Neural cell (in vitro differentiated cells): ENCODE measurements at regions not wholly inside any gene's neighbourhood (a gene's known extent, or its start where the extent isn't known, plus 50 kb on each side); places are given as distances from the start of the nearest gene placed in this dataset.
"Not testable (repeated sequence)": the region's sequence is repeated elsewhere in the genome, so short reads cannot be mapped to it uniquely, and the experiment has no call there.

Experiments used
- H2AFZ ChIP-seq: fragments of 200-600, 300-800 bp; sonication (generic), shearing (Covaris generic); 2 replicates; pipeline ENCODE4 v1.6.0; 2014; ENCODE audit warnings: low read depth, mild to moderate bottlenecking, antibody characterized with exemption, low read length, moderate library complexity
- H3F3A ChIP-seq: fragments of 200-600 bp; shearing (Covaris generic); 2 replicates; pipeline ENCODE4 v1.6.1; 2016; ENCODE audit warnings: mild to moderate bottlenecking, moderate library complexity, mixed read lengths, antibody characterized with exemption, low read length; ENCODE audit not compliant: insufficient read depth, poor library complexity, severe bottlenecking
- H3K27ac ChIP-seq: fragments of 200-600, 300-800 bp; sonication (generic), shearing (Covaris generic); 2 replicates; pipeline ENCODE4 v1.5.1; 2014; ENCODE audit warnings: mild to moderate bottlenecking, low read length, moderate library complexity
- H3K27me3 ChIP-seq: fragments of 300-800, 200-600 bp; sonication (generic), shearing (Covaris generic); 2 replicates; pipeline ENCODE4 v1.6.0; 2014; ENCODE audit warnings: mild to moderate bottlenecking, low read depth, low read length, moderate library complexity; ENCODE audit not compliant: insufficient read depth
- H3K36me3 ChIP-seq: fragments of 300-800, 200-600 bp; sonication (generic), shearing (Covaris generic); 2 replicates; pipeline ENCODE4 v1.5.1; 2014; ENCODE audit warnings: mild to moderate bottlenecking, antibody characterized with exemption, low read length, moderate library complexity; ENCODE audit not compliant: insufficient read depth
- H3K4me2 ChIP-seq: fragments of 300-800, 200-600 bp; sonication (generic), shearing (Covaris generic); 2 replicates; pipeline ENCODE4 v1.6.0; 2014; ENCODE audit warnings: mild to moderate bottlenecking, low read length
- H3K4me3 ChIP-seq: fragments of 300-800, 200-600 bp; sonication (generic), shearing (Covaris generic); 2 replicates; pipeline ENCODE4 v1.5.1; 2014; ENCODE audit warnings: mild to moderate bottlenecking, low read length, moderate library complexity
- H3K79me2 ChIP-seq: fragments of 200-600 bp; shearing (Covaris generic); replicated peaks from 2 replicates; pipeline ENCODE4 v1.6.0; 2014; ENCODE audit warnings: mild to moderate bottlenecking, low read length, moderate library complexity; ENCODE audit not compliant: insufficient read depth
- H3K9ac ChIP-seq: fragments of 300-800, 200-600 bp; sonication (generic), shearing (Covaris generic); 2 replicates; pipeline ENCODE4 v1.6.1; 2016; ENCODE audit warnings: mild to moderate bottlenecking, low read length, mixed read lengths
- H3K9me2 ChIP-seq: fragments of 200-600 bp; shearing (Covaris generic); 2 replicates; pipeline ENCODE4 v1.6.1; 2016; ENCODE audit warnings: mild to moderate bottlenecking, low read length, mixed read lengths; ENCODE audit not compliant: insufficient read depth
- H3K9me3 ChIP-seq: fragments of 200-600, 300-800 bp; sonication (generic), shearing (Covaris generic); 2 replicates; pipeline ENCODE4 v1.6.1; 2016; ENCODE audit warnings: mild to moderate bottlenecking, mixed run types, low read length, moderate library complexity, mixed read lengths
- H4K20me1 ChIP-seq: fragments of 200-600 bp; shearing (Covaris generic); 2 replicates; pipeline ENCODE4 v1.6.1; 2016; ENCODE audit warnings: mild to moderate bottlenecking, mixed run types; ENCODE audit not compliant: insufficient read depth
- EP300 ChIP-seq: fragments of 450-650 bp; conservative IDR thresholded peaks from 2 replicates; pipeline ENCODE4 v1.6.1; 2014; ENCODE audit warnings: antibody characterized with exemption, mild to moderate bottlenecking, moderate library complexity; ENCODE audit not compliant: poor library complexity, severe bottlenecking
- EZH2 ChIP-seq: fragments of 200-600, 300-800 bp; shearing (Covaris generic), sonication (generic); IDR thresholded peaks from 2 replicates; pipeline ENCODE4 v1.6.1; 2014; ENCODE audit warnings: antibody characterized with exemption, low read length, borderline replicate concordance, mild to moderate bottlenecking; ENCODE audit not compliant: insufficient read depth, poor library complexity, severe bottlenecking
- MXI1 ChIP-seq: fragments of 450-650 bp; conservative IDR thresholded peaks from 2 replicates; pipeline ENCODE4 v1.6.1; 2014; ENCODE audit warnings: antibody characterized with exemption, mild to moderate bottlenecking; ENCODE audit not compliant: poor library complexity, severe bottlenecking
- POLR2AphosphoS5 ChIP-seq: IDR thresholded peaks from 2 replicates; pipeline ENCODE4 v1.6.1; 2012
- RAD21 ChIP-seq: fragments of 450-650 bp; conservative IDR thresholded peaks from 2 replicates; pipeline ENCODE4 v1.6.1; 2014; ENCODE audit warnings: antibody characterized with exemption, mild to moderate bottlenecking, moderate library complexity
- SMC3 ChIP-seq: fragments of 450-650 bp; conservative IDR thresholded peaks from 2 replicates; pipeline ENCODE4 v1.6.1; 2014; ENCODE audit warnings: antibody characterized with exemption, mild to moderate bottlenecking, moderate library complexity; ENCODE audit not compliant: poor library complexity
- TAF1 ChIP-seq: IDR thresholded peaks from 2 replicates; pipeline ENCODE4 v1.6.1; 2012; ENCODE audit warnings: low read depth
- TF ChIP-seq, protein P1 (sequence below): fragments of 450-650 bp; IDR thresholded peaks from 2 replicates; pipeline ENCODE4 v1.5.1; 2014; ENCODE audit warnings: antibody characterized with exemption, mild to moderate bottlenecking, moderate library complexity; ENCODE audit not compliant: poor library complexity, severe bottlenecking
- TF ChIP-seq, protein P2 (sequence below): IDR thresholded peaks from 2 replicates; pipeline ENCODE4 v1.6.1; 2012; ENCODE audit warnings: borderline replicate concordance

DNA sequence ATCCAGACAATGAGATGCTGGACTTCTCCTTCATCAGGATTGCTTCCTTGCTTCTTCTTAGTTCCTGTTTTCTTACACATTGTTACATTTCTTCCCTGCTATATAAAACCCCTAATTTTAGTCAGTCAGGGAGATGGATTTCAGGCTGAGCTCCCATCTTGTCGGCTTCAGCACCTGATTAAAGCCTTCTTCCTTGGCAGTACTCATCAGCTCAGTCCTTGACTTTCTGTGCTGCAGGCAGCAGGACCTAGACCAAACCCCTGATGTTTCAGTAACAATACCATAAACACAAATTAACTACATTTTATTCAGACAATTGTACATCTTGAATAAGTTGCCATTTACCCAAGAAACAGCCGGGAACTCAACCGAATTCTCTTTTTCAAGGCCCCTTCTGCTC, 156.4 kb upstream of the RREB1 start:
- H3K9ac ChIP-seq = no peak overlapping the region
- H3K36me3 ChIP-seq = no peaks in the 10 kb centered on the region
- TF ChIP-seq RAD21 (no peak), EZH2 (no peak)
- TF ChIP-seq, protein P1, sequence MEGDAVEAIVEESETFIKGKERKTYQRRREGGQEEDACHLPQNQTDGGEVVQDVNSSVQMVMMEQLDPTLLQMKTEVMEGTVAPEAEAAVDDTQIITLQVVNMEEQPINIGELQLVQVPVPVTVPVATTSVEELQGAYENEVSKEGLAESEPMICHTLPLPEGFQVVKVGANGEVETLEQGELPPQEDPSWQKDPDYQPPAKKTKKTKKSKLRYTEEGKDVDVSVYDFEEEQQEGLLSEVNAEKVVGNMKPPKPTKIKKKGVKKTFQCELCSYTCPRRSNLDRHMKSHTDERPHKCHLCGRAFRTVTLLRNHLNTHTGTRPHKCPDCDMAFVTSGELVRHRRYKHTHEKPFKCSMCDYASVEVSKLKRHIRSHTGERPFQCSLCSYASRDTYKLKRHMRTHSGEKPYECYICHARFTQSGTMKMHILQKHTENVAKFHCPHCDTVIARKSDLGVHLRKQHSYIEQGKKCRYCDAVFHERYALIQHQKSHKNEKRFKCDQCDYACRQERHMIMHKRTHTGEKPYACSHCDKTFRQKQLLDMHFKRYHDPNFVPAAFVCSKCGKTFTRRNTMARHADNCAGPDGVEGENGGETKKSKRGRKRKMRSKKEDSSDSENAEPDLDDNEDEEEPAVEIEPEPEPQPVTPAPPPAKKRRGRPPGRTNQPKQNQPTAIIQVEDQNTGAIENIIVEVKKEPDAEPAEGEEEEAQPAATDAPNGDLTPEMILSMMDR = no peak
- no peaks in the 10 kb centered on the region for H3K27me3 ChIP-seq
- H4K20me1 ChIP-seq = no peaks in the 10 kb centered on the region
- H3K79me2 ChIP-seq = no peaks in the 10 kb centered on the region
- no peaks in the 10 kb centered on the region for H3F3A ChIP-seq
- H3K9me3 ChIP-seq = peaks cover 6% of the 10 kb centered on the region
- H3K27ac ChIP-seq = no peak overlapping the region
- no peak overlapping the region for H3K4me2 ChIP-seq
- no peak overlapping the region for H3K4me3 ChIP-seq
- no peaks in the 10 kb centered on the region for H3K9me2 ChIP-seq
- no peak overlapping the region for H2AFZ ChIP-seq

DNA sequence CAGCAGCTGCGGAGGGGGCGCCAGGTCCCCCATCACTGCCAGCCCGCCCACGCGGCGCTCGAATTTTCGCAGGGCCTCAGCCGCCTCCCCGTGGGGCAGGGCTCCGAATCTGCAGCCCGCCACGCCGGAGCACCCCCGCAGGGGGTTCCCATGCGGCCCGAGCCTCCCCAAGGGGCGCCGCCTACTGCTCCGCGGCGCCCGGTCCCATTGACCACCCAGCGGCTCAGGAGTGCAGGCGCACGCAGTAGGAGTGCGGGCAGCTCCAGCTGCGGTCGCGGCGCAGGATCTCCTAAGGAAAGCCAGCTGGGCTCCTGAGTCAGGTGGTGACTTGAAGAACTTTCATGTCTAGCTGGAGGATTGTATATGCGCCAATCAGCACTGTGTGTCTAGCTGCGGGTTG, 155.3 kb upstream of the RREB1 start:
- Histone ChIP-seq H3K4me2 (no peak overlapping the region), H4K20me1 (no peaks in the 10 kb centered on the region), H3K79me2 (no peaks in the 10 kb centered on the region), H2AFZ (no peak overlapping the region), H3K27me3 (no peaks in the 10 kb centered on the region), H3K4me3 (no peak overlapping the region), H3K27ac (no peak overlapping the region), H3K36me3 (no peaks in the 10 kb centered on the region), H3K9me3 (peaks cover 6% of the 10 kb centered on the region), H3F3A (no peaks in the 10 kb centered on the region), H3K9ac (no peak overlapping the region), H3K9me2 (no peaks in the 10 kb centered on the region)
- TF ChIP-seq MXI1 (no peak), SMC3 (no peak), POLR2AphosphoS5 (no peak), EZH2 (no peak), TAF1 (no peak), EP300 (no peak), RAD21 (no peak)
- TF ChIP-seq, protein P1 = no peak
- TF ChIP-seq, protein P2, sequence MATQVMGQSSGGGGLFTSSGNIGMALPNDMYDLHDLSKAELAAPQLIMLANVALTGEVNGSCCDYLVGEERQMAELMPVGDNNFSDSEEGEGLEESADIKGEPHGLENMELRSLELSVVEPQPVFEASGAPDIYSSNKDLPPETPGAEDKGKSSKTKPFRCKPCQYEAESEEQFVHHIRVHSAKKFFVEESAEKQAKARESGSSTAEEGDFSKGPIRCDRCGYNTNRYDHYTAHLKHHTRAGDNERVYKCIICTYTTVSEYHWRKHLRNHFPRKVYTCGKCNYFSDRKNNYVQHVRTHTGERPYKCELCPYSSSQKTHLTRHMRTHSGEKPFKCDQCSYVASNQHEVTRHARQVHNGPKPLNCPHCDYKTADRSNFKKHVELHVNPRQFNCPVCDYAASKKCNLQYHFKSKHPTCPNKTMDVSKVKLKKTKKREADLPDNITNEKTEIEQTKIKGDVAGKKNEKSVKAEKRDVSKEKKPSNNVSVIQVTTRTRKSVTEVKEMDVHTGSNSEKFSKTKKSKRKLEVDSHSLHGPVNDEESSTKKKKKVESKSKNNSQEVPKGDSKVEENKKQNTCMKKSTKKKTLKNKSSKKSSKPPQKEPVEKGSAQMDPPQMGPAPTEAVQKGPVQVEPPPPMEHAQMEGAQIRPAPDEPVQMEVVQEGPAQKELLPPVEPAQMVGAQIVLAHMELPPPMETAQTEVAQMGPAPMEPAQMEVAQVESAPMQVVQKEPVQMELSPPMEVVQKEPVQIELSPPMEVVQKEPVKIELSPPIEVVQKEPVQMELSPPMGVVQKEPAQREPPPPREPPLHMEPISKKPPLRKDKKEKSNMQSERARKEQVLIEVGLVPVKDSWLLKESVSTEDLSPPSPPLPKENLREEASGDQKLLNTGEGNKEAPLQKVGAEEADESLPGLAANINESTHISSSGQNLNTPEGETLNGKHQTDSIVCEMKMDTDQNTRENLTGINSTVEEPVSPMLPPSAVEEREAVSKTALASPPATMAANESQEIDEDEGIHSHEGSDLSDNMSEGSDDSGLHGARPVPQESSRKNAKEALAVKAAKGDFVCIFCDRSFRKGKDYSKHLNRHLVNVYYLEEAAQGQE = no peak

DNA sequence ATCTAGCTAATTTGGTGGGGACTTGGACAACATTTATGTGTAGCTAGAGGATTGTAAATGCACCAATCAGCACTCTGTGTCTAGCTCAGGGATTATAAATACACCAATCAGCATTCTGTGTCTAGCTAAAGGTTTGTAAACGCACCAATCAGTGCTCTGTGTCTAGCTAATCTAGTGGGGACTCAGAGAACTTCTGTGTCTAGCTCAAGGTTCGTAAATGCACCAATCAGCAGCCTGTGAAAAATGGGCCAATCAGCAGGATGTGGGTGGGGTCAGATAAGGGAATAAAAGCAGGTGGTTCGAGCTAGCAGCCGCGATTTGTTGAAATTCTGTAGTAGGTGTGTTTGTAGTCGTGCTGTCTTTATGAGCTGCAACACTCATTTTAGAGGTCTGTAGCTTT, 154.8 kb upstream of the RREB1 start:
- not testable (repeated sequence) for H3K4me2 ChIP-seq, H3F3A ChIP-seq, H3K36me3 ChIP-seq, H3K27me3 ChIP-seq, H3K79me2 ChIP-seq, H3K27ac ChIP-seq, H3K9me3 ChIP-seq, H4K20me1 ChIP-seq, H3K9me2 ChIP-seq, H3K4me3 ChIP-seq, H2AFZ ChIP-seq, H3K9ac ChIP-seq
